NCI-H748 (cell line): ENCODE measurements at regions not wholly inside any gene's neighbourhood (a gene's known extent, or its start where the extent isn't known, plus 50 kb on each side); places are given as distances from the start of the nearest gene placed in this dataset.
"Not testable (repeated sequence)": the region's sequence is repeated elsewhere in the genome, so short reads cannot be mapped to it uniquely, and the experiment has no call there.

Experiments
- DNase-seq: peaks from one replicate; lab custom pipeline; 2025; ENCODE audit not compliant: unreplicated experiment; lab: John Stamatoyannopoulos, UW

DNA sequence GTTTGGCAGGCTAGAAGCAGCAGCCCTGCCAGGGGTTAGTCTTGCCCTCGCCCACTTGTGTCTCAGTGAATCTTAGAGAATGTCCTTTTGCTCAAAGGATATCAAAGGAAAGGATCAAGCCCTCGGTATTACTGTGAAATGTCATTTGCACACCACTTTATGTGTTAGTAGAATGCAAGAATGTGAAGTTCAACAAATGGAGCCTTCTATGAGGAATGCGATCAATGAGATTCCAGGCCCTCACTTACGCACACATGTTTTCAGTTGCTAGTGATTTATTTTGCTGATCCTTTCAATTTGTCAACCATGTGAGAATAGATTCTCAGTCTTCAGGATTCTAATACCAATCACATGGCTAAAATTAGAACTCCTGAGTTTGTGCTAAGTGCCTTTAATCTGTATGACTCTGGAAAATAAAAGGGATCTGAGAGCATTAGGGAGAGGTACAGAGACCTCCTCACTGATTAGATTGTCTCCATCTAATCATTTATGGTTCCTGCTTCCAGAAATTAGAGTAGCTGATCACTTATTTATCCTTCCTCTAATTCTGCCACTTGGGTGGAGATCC lies 123.0 kb upstream of the SP4 start:
- DNase-seq = no peak

GRCh38 chr7:21305455-21306235 lies 122.2 kb upstream of the SP4 start:
- no peak for DNase-seq

- no peak for DNase-seq
Observed at GRCh38 chr7:21314954-21315353, 112.9 kb upstream of the SP4 start.

DNA sequence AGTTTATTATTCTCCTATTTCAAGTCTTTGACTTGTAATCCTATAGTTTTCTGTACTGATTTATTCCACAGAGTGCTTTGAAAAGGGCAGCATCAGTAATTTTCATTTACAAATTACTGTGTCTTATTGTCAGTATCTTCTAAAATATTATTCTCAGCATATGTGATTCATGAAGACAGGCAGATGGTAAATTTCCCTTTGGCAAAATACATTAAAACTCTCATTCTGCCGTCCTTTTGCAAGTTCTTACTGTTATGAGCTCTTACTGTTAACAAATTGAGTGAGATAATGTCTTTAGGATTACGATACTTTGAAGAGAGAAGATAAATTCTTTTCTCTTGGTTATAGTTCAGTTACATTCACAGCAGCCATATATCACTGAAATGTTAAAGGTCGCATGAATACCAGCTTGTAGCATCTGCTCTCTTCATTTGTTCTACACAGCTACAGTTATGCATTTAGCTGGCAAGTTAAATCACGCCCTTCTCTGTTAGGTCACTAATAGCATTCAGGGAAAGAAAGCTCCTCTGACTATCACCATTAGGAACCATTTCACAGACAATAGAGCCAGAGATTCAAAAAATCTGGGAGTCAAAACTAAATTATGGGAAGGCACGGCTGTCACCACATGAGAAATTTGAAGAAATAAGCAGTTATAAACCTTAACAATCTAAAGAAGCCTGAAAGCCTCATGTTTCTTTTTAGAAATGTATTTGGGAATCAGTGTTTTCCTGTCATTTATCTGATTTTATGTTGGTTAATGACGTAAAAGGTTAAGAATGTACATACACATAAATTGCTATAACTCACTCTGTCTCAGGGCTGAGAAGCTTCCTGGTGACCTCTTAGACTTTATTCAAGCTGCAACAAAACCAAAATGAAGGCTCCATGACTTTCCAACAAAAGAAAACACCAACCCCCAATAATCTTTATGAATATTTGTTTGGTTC lies 109.6 kb upstream of the SP4 start:
- DNase-seq = peak; percentile 96

DNA sequence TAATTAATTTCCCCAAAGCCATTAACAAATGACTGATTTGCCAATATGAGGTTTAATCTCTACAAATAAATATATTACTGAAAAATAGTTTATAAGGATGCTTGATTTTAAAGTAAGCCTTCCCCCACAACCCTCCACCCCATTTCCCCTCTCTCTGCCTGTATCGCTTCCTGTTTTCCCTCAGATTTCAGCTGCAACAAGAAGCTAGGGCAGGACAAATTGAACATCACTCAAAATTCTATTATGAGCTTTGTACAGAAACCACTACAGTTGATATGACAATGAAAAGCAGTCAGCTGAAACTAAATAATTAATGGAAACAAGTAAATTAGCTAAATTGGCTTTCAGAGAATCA lies 109.0 kb upstream of the SP4 start:
- DNase-seq = peak; percentile 77

GRCh38 chr7:21326241-21326640 lies 101.6 kb upstream of the SP4 start:
- no peak for DNase-seq

DNA sequence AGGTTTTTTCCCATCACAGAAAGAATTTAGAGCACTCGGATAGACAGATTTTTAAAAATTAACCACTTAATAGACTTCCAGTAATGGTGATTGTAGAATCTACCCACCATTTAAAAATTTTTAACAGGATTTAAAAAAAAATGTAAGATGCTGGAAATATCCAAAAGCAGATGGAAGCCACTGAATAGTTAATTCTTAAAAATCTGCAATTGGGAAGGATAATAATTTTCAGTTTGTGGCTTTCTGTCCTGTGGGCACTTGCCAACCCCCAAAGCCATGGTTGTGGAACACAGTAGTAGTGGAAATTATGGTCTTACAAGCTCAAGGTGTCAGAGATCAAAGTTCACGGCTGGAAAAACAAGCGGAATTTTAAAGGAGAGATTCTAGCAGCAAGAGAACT lies 101.0 kb upstream of the SP4 start:
- DNase-seq = no peak

GRCh38 chr7:21327422-21328409 lies 100.2 kb upstream of the SP4 start:
- DNase-seq = no peak

- no peak for DNase-seq
Observed at GRCh38 chr7:21330462-21331178, 97.3 kb upstream of the SP4 start.

DNA sequence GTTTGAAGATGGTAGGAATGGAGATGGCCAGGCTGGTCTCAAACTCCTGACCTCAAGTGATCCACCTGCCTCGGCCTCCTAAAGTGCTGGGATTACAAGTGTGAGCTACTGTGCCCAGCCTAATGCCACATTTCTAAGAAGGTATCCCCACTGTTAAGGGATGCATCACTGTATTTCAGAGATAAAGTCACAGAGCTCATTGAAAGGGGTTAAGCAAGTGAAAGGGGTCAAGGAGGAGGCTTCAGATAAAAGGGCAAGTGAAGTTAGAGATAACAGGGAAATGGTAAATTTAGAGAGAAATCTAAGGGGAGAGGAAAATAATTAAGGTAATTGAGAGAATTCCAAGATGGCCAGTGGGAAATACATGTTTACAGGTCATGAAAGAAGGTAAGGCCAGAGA lies 93.0 kb upstream of the SP4 start:
- DNase-seq = no peak

- DNase-seq = no peak
Observed at GRCh38 chr7:21336743-21337142, 91.1 kb upstream of the SP4 start.

DNA sequence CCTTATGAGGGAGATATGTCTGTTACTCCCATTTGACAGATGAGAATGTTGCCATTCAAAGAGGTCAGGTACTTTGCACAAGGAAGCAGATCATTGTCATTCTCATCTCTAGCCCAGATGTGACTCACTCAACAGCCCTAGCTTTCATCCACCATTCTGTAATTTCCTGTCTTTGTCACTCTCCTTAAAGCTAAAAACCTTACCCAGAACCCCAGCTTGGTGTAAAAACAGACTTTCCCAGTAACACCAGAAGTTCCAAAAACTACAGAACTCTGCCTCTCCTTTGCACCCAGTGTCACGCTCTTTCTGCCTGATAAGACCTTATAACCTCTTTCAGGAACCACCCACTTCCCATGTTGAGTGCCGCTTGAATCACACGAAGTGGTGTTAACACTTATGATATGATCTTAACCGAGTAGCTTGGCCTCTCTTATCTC lies 89.1 kb upstream of the SP4 start:
- DNase-seq = no peak

- DNase-seq = not testable (repeated sequence)
Observed at GRCh38 chr7:21344900-21345299, 83.0 kb upstream of the SP4 start.

DNA sequence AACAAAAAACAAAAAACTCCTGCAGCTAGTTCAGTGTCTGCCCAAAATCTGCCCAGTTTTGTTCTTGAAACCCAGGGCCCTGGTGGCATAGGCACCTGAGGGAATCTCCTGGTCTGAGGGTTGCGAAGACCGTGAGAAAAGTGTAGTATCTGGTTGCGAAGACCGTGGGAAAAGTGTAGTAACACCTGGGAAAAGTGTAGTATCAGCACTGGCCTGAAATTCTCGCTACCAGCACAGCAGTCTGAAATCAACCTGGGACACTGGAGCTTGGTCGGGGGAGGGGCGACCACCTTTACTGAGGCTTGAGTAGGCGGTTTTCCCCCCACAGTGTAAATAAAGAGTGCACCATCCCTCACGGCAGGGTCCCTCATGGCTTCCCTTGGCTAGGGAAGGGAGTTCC lies 82.5 kb upstream of the SP4 start:
- no peak for DNase-seq

GRCh38 chr7:21346297-21346696 lies 81.6 kb upstream of the SP4 start:
- no peak for DNase-seq

DNA sequence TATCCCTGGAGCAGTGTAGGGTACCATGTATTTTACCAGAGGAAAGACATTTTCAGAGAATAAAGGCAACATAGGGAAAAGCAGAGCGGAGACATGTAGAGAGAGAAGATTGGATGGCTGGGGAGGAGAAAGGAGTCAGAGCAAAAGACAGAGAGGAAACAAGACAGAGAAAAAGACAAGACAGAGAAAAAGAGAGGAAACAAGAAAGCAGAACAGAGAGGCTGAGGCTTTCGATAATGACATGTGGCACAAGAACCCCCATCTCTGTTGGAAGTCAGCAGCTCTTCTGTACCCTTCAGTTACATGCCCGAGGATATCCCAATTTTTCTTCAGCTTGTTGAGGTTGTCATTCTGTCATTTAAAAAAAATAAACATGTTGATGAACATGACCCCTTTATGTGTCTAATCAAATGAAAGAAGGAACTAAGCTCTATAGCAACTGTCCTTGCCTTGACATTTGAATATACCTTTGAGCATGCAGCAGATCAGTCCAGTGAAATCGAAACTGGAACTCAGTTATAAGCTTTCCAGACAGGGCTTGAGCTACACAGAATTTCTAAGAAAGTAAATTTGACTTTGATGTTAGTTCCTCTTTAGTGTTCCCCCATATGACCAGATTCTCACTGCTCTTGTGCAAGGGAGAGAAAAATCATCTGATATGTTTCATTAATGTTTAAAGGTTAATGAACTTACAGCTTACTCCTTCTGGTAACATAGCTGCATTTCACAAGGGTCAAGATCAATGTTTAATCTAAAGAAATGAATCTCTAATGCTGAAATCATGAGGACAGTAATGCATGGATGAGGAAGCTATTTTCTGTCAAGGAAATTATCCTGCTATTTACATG lies 75.1 kb upstream of the SP4 start:
- no peak for DNase-seq

DNA sequence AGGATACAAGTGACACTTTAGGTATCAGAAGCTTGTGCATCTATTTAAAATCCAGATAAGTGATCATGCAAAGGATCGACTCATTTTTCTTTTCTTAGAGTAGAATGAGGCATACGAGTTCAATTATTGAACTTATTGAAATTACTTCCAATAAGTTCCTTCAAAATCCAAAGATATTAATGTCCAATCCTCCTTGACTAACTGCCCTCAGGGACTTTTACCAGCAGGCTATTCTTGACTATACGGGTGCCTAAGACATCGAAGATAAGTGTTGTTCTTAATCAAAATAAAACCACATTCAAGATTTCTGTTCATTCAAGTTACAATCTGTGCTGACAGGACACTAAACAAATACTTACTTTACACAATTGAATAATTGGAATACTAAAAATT lies 74.5 kb upstream of the SP4 start:
- no peak for DNase-seq

DNA sequence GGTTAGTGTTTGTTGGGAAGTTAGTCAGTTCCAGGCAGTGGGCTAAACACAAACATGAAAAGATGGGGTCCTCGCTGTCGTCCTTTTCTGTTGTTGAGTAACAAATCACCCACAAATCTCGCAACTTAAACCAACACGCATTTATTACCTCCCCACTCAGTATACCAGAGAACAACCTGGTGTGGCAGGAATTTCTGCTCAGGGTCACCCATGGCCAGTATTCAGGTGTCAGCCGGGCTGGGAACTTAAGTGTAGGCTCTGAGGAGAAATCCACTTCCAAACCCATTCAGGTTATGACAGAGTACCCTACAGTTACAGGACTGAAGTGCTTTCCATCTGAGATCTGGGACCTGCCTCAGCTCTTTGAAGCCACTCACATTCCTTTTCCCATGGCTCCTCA lies 73.6 kb upstream of the SP4 start:
- no peak for DNase-seq

GRCh38 chr7:21355406-21355874 lies 72.4 kb upstream of the SP4 start:
- no peak for DNase-seq
